Fibroblast of lung (primary cell): ENCODE measurements at regions not wholly inside any gene's neighbourhood (a gene's known extent, or its start where the extent isn't known, plus 50 kb on each side); places are given as distances from the start of the nearest gene placed in this dataset.

Experiments used
- EZH2 ChIP-seq: IDR thresholded peaks from 2 replicates; pipeline ENCODE4 v1.5.1; 2012; ENCODE audit warnings: low read length, control low read depth, mild to moderate bottlenecking; ENCODE audit errors: missing control alignments
- TF ChIP-seq, protein P1 (sequence below), 2 donors: IDR thresholded peaks in 1 of 2; conservative IDR thresholded peaks in 1 of 2; 1 replicate in 1 of 2; 2 replicates in 1 of 2; pipeline ENCODE4 v1.5.1; 2011 to 2012; ENCODE audit warnings: low read length in 2 of 2, control low read depth in 1 of 2, inconsistent platforms in 1 of 2, low read depth in 1 of 2, mild to moderate bottlenecking in 1 of 2

DNA sequence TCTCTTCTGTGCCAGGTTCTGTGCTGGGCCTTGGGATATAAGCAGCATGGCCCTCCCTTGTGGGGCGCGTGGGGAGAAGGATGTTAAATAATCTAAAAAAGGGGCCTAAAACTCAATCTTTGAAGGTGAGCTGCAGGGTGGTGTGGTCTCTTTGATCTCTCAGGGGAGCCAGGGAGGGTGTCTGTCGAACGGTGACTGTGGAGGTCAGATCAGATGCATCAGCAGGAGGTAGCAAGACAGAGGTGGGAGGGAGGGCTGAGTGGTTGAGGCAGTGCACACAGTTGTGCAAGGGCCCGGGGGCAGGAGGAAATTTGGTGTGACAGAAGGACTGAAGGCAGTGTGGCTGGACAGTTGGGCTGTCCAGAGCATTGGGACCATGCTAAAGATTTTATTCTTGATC, 287.3 kb downstream of the BMP7 start:
- TF ChIP-seq, protein P1, sequence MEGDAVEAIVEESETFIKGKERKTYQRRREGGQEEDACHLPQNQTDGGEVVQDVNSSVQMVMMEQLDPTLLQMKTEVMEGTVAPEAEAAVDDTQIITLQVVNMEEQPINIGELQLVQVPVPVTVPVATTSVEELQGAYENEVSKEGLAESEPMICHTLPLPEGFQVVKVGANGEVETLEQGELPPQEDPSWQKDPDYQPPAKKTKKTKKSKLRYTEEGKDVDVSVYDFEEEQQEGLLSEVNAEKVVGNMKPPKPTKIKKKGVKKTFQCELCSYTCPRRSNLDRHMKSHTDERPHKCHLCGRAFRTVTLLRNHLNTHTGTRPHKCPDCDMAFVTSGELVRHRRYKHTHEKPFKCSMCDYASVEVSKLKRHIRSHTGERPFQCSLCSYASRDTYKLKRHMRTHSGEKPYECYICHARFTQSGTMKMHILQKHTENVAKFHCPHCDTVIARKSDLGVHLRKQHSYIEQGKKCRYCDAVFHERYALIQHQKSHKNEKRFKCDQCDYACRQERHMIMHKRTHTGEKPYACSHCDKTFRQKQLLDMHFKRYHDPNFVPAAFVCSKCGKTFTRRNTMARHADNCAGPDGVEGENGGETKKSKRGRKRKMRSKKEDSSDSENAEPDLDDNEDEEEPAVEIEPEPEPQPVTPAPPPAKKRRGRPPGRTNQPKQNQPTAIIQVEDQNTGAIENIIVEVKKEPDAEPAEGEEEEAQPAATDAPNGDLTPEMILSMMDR (conservative IDR thresholded peaks at IDR 0.05 in 1 of 2, IDR thresholded peaks at IDR 0.05 in 1 of 2; ENCODE audit: low read depth in 1 of 2, low read length in 2 of 2), result no peak
- TF ChIP-seq EZH2, result no peak
